ENCODE measurements at regions not wholly inside any gene's neighbourhood (a gene's known extent, or its start where the extent isn't known, plus 50 kb on each side); places are given as distances from the start of the nearest gene placed in this dataset.

- TF ChIP-seq MAX (CRISPR knock-in tag; IDR thresholded peaks at IDR 0.05) (no peak), CTCF (IDR thresholded peaks at IDR 0.05) (no peak), ZNF232 (CRISPR knock-in tag; IDR thresholded peaks at IDR 0.05) (no peak), ATF1 (CRISPR knock-in tag; IDR thresholded peaks at IDR 0.05) (no peak), ELF4 (CRISPR knock-in tag; IDR thresholded peaks at IDR 0.05; ENCODE audit: low read depth) (no peak), CREB1 (CRISPR knock-in tag; IDR thresholded peaks at IDR 0.05) (no peak), ZNF671 (CRISPR knock-in tag; IDR thresholded peaks at IDR 0.05) (no peak), USF2 (CRISPR knock-in tag; IDR thresholded peaks at IDR 0.05) (no peak), ZNF416 (CRISPR knock-in tag; IDR thresholded peaks at IDR 0.05) (no peak), CREM (CRISPR knock-in tag; IDR thresholded peaks at IDR 0.05) (no peak), RELA (CRISPR knock-in tag; IDR thresholded peaks at IDR 0.05; ENCODE audit: borderline replicate concordance) (no peak)
- TF ChIP-seq, protein P1, sequence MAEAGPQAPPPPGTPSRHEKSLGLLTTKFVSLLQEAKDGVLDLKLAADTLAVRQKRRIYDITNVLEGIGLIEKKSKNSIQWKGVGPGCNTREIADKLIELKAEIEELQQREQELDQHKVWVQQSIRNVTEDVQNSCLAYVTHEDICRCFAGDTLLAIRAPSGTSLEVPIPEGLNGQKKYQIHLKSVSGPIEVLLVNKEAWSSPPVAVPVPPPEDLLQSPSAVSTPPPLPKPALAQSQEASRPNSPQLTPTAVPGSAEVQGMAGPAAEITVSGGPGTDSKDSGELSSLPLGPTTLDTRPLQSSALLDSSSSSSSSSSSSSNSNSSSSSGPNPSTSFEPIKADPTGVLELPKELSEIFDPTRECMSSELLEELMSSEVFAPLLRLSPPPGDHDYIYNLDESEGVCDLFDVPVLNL (CRISPR knock-in tag; IDR thresholded peaks at IDR 0.05; ENCODE audit: borderline replicate concordance, low read depth): no peak
- TF ChIP-seq, protein P2, sequence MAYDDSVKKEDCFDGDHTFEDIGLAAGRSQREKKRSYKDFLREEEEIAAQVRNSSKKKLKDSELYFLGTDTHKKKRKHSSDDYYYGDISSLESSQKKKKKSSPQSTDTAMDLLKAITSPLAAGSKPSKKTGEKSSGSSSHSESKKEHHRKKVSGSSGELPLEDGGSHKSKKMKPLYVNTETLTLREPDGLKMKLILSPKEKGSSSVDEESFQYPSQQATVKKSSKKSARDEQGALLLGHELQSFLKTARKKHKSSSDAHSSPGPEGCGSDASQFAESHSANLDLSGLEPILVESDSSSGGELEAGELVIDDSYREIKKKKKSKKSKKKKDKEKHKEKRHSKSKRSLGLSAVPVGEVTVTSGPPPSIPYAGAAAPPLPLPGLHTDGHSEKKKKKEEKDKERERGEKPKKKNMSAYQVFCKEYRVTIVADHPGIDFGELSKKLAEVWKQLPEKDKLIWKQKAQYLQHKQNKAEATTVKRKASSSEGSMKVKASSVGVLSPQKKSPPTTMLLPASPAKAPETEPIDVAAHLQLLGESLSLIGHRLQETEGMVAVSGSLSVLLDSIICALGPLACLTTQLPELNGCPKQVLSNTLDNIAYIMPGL (CRISPR knock-in tag; IDR thresholded peaks at IDR 0.05): no peak
Measured at GRCh38 chr2:64792995-64793639, 139.4 kb upstream of the SERTAD2 start.

Measured in WTC11 (cell line).